DOHH2 (cell line): ENCODE measurements at regions not wholly inside any gene's neighbourhood (a gene's known extent, or its start where the extent isn't known, plus 50 kb on each side); places are given as distances from the start of the nearest gene placed in this dataset.

Source experiments
- CTCF ChIP-seq: fragments of 200-600 bp; sonication (generic); IDR thresholded peaks from one replicate; pipeline ENCODE4 v1.5.1; 2014; ENCODE audit warnings: antibody characterized with exemption, mild to moderate bottlenecking, low read depth, low read length; ENCODE audit not compliant: poor library complexity, severe bottlenecking
- EZH2phosphoT487 ChIP-seq: fragments of 200-600 bp; sonication (generic); IDR thresholded peaks from 2 replicates; pipeline ENCODE4 v1.6.1; 2017; ENCODE audit warnings: borderline replicate concordance, mild to moderate bottlenecking, antibody characterized with exemption, low read length, moderate library complexity, mixed read lengths

- no peak for TF ChIP-seq CTCF
- TF ChIP-seq EZH2phosphoT487, result no peak
Observed at GRCh38 chr2:181146171-181146570, 165.8 kb downstream of the UBE2E3 start.
